BE2C (cell line): ENCODE measurements at regions not wholly inside any gene's neighbourhood (a gene's known extent, or its start where the extent isn't known, plus 50 kb on each side); places are given as distances from the start of the nearest gene placed in this dataset.

Experiments
- DNase-seq: peaks from one replicate; pipeline ENCODE4 v3.0.0-alpha.2; 2020
- H3K27me3 ChIP-seq: fragments of 250-450 bp; sonication (Bioruptor Pico); 2 replicates; pipeline ENCODE4 v1.5.1; 2020; ENCODE audit warnings: mild to moderate bottlenecking
- H3K36me3 ChIP-seq: fragments of 250-450 bp; sonication (Bioruptor Pico); 2 replicates; pipeline ENCODE4 v1.5.1; 2020; ENCODE audit warnings: mild to moderate bottlenecking
- H3K4me1 ChIP-seq: fragments of 250-450 bp; sonication (Bioruptor Pico); 2 replicates; pipeline ENCODE4 v1.5.1; 2020
- H3K4me3 ChIP-seq: 2 replicates; pipeline ENCODE4 v1.5.1; 2011; ENCODE audit warnings: low read depth, low read length
- H3K9me3 ChIP-seq: fragments of 250-450 bp; sonication (Bioruptor Pico); 2 replicates; pipeline ENCODE4 v1.5.1; 2020
- TF ChIP-seq, protein P1 (sequence below): IDR thresholded peaks from 2 replicates; pipeline ENCODE4 v1.5.1; 2012; ENCODE audit warnings: mild to moderate bottlenecking, low read depth, low read length

GRCh38 chr12:74105434-74105833 is 432.2 kb upstream of the ATXN7L3B start:
- H3K9me3 ChIP-seq, result no peaks in the 10 kb centered on the region
- DNase-seq, result no peak
- no peaks in the 10 kb centered on the region for H3K36me3 ChIP-seq
- TF ChIP-seq, protein P1, sequence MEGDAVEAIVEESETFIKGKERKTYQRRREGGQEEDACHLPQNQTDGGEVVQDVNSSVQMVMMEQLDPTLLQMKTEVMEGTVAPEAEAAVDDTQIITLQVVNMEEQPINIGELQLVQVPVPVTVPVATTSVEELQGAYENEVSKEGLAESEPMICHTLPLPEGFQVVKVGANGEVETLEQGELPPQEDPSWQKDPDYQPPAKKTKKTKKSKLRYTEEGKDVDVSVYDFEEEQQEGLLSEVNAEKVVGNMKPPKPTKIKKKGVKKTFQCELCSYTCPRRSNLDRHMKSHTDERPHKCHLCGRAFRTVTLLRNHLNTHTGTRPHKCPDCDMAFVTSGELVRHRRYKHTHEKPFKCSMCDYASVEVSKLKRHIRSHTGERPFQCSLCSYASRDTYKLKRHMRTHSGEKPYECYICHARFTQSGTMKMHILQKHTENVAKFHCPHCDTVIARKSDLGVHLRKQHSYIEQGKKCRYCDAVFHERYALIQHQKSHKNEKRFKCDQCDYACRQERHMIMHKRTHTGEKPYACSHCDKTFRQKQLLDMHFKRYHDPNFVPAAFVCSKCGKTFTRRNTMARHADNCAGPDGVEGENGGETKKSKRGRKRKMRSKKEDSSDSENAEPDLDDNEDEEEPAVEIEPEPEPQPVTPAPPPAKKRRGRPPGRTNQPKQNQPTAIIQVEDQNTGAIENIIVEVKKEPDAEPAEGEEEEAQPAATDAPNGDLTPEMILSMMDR, result no peak
- no peaks in the 10 kb centered on the region for H3K27me3 ChIP-seq
- no peaks in the 10 kb centered on the region for H3K4me1 ChIP-seq
- no peak overlapping the region for H3K4me3 ChIP-seq

DNA sequence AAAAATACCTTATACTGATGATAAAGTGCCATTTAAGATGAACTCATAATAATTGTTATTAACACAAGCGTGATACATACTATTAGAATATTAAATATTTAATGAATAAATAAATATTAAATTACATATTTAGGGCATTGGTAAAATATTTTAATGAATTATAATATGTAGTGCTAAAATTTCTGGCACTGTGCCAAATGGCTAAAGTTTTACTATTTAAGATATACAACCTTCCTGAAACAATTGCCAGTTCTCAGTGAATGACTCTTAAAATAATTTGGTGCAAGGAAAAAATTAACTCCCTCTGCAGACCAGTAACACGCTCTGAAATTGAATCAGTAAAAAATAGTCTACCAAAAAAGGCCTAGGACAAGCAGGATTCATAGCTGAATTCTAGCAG is 428.9 kb upstream of the ATXN7L3B start:
- Histone ChIP-seq H3K4me3 (no peak overlapping the region), H3K27me3 (no peaks in the 10 kb centered on the region)
- TF ChIP-seq, protein P1, result no peak

DNA sequence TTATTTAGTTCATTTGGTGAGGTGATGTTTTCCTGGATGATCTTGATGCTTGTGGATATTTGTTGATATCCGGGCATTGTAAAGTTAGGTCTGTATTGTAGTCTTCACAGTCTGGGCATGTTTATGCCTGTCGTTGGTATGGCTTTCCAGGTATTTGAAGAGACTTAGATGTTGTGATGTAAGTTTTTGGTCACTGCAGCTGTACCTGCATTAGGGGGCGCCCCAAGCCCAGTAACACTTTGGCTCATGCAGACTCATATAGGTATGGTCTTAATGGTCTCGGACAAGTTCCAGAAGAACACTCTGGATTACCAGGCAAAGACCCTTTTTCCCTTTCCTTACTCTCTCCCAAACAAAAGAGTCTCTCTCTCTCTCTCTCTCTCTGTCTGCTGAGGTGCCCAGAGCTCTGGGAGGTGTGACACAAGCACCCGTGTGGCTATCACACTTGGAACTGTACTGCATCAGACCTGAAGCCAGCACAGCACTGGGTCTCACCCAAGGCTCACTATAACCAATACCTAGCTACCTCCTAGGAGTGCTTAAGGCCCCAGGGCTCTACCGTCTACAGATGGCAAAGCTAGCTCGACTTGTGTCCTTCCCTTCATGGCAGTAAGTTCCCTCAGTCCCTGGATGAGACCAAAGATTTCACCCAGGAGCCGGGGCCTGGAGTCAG is 425.8 kb upstream of the ATXN7L3B start:
- Histone ChIP-seq H3K4me3 (no peak overlapping the region), H3K9me3 (no peaks in the 10 kb centered on the region; the same call in 1 of the 2 replicates), H3K36me3 (no peaks in the 10 kb centered on the region), H3K4me1 (no peaks in the 10 kb centered on the region), H3K27me3 (no peaks in the 10 kb centered on the region)
- TF ChIP-seq, protein P1, result peak; percentile 17; the same call in 1 of the 2 replicates
- no peak for DNase-seq

More for the DNA sequence above, 428.9 kb upstream of the ATXN7L3B start:
- DNase-seq, result no peak
- Histone ChIP-seq H3K36me3 (no peaks in the 10 kb centered on the region), H3K4me1 (no peaks in the 10 kb centered on the region), H3K9me3 (no peaks in the 10 kb centered on the region; the same call in 1 of the 2 replicates)

- H3K36me3 ChIP-seq, result no peaks in the 10 kb centered on the region
- TF ChIP-seq, protein P1, result no peak
- H3K27me3 ChIP-seq, result no peaks in the 10 kb centered on the region
- no peak overlapping the region for H3K4me3 ChIP-seq
- DNase-seq, result no peak
- no peaks in the 10 kb centered on the region for H3K4me1 ChIP-seq
- no peaks in the 10 kb centered on the region for H3K9me3 ChIP-seq
Observed at GRCh38 chr12:74119811-74120362, 417.7 kb upstream of the ATXN7L3B start.

DNA sequence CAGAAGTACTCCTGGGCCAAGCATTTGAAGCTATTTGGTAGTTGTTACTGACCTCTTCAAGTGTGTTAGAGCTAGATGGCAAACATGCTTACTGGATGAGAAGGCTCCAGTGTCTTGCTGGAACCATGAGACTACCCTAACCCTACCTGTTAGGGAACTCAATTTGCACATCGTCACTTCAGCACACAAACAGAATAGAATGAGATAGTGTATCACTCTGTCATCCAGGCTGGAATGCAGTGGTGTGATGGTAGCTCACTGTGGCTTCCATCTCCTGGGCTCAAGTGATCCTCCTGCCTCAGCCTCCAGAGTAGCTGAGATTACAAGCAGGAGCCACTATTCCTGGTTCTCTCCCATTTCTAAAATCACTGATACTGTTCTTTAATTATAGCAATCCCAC is 417.0 kb upstream of the ATXN7L3B start:
- Histone ChIP-seq H3K27me3 (no peaks in the 10 kb centered on the region), H3K4me1 (no peaks in the 10 kb centered on the region), H3K4me3 (no peak overlapping the region), H3K36me3 (no peaks in the 10 kb centered on the region), H3K9me3 (no peaks in the 10 kb centered on the region)
- TF ChIP-seq, protein P1, result no peak
- DNase-seq, result no peak

- TF ChIP-seq, protein P1, result no peak
Observed at GRCh38 chr12:74129702-74130101, 407.9 kb upstream of the ATXN7L3B start.

More at GRCh38 chr12:74129702-74130101, 407.9 kb upstream of the ATXN7L3B start:
- H3K27me3 ChIP-seq, result no peaks in the 10 kb centered on the region
- no peak for DNase-seq
- H3K4me3 ChIP-seq, result no peak overlapping the region
- H3K4me1 ChIP-seq, result no peaks in the 10 kb centered on the region
- no peaks in the 10 kb centered on the region for H3K36me3 ChIP-seq
- H3K9me3 ChIP-seq, result no peaks in the 10 kb centered on the region
